GM12878 (cell line): ENCODE measurements at regions not wholly inside any gene's neighbourhood (a gene's known extent, or its start where the extent isn't known, plus 50 kb on each side); places are given as distances from the start of the nearest gene placed in this dataset.

Source experiments
- ATAC-seq: fragments of 200-7000 bp; cut with Tn5 transposase; 3 replicates; pipeline ENCODE4 v1.9.1; 2020; ENCODE audit warnings: mild to moderate bottlenecking, moderate library complexity
- BruUV-seq: library from RNA; stranded (reverse); fragments of 400-500 nt; replicated peaks from 2 replicates; lab custom pipeline; 2021; lab: Mats Ljungman, UMichigan
- CTCF ChIA-PET: fragments of 300-600 bp; sonication (Branson Sonifier 250); formaldehyde crosslinking; extraction: SDS; loops from one replicate; lab custom pipeline; 2021; ENCODE audit warnings: inconsistent platforms; lab: Yijun Ruan, JAX
- POLR2A ChIA-PET: fragments of 350-600 bp; formaldehyde crosslinking; extraction: SDS; loops from one replicate; lab custom pipeline; 2021; ENCODE audit warnings: inconsistent platforms; lab: Charles Lee
- RAD21 ChIA-PET: fragments of 300-600 bp; sonication (Branson Sonifier 250); formaldehyde crosslinking; loops from one replicate; lab custom pipeline; 2023; ENCODE audit warnings: antibody characterized with exemption; ENCODE audit not compliant: unreplicated experiment; lab: Charles Lee
- SMC1A ChIA-PET: fragments of 300-600 bp; sonication (Branson Sonifier 250); formaldehyde crosslinking; loops from one replicate; lab custom pipeline; 2023; ENCODE audit not compliant: unreplicated experiment, uncharacterized antibody; lab: Charles Lee
- DNase-seq: peaks from one replicate; pipeline ENCODE4 v3.0.0-alpha.2; 2011; ENCODE audit warnings: low read depth, low spot score
- FAIRE-seq: peaks from 3 replicates; lab custom pipeline; 2011; peaks lifted over from hg19 to GRCh38; lab: Jason Lieb, UNC
- H2AFZ ChIP-seq: 2 replicates; pipeline ENCODE4 v1.6.0; 2011; ENCODE audit warnings: low read depth, low read length, control low read depth; ENCODE audit not compliant: control insufficient read depth
- H3K27ac ChIP-seq: 2 replicates; pipeline ENCODE4 v1.5.1; 2011; ENCODE audit warnings: control low read depth; ENCODE audit not compliant: control insufficient read depth, insufficient read depth
- H3K27me3 ChIP-seq, 2 experiments: replicated peaks in 1 of 2; 2 replicates each; pipeline versions ENCODE4 v1.6.0 to v1.6.1; 2011; ENCODE audit warnings: low read length in 1 of 2; ENCODE audit not compliant: control insufficient read depth in 2 of 2, insufficient read depth in 2 of 2
- H3K36me3 ChIP-seq, 2 experiments: 2 replicates each; pipeline ENCODE4 v1.5.1; 2011; ENCODE audit warnings: low read length in 1 of 2; ENCODE audit not compliant: control insufficient read depth in 2 of 2, insufficient read depth in 2 of 2
- H3K4me1 ChIP-seq: 2 replicates; pipeline ENCODE4 v1.6.1; 2011; ENCODE audit warnings: mild to moderate bottlenecking, low read length, moderate library complexity, mixed read lengths; ENCODE audit not compliant: control insufficient read depth, insufficient read depth
- H3K4me2 ChIP-seq: 2 replicates; pipeline ENCODE4 v1.6.0; 2011; ENCODE audit warnings: control low read depth; ENCODE audit not compliant: control insufficient read depth, insufficient read depth
- H3K4me3 ChIP-seq: fragments of 200-600 bp; sonication (generic); 2 replicates; pipeline ENCODE4 v1.5.1; 2016
- H3K79me2 ChIP-seq: 2 replicates; pipeline ENCODE4 v1.6.0; 2011; ENCODE audit warnings: low read length; ENCODE audit not compliant: control insufficient read depth, insufficient read depth
- H3K9ac ChIP-seq: 2 replicates; pipeline ENCODE4 v1.8.0; 2011; ENCODE audit warnings: low read length, control low read depth, mixed read lengths; ENCODE audit not compliant: control insufficient read depth, insufficient read depth
- H3K9me3 ChIP-seq: replicated peaks from 3 replicates; pipeline ENCODE4 v1.5.1; 2011; ENCODE audit warnings: mild to moderate bottlenecking, low read length; ENCODE audit not compliant: control insufficient read depth, insufficient read depth
- H4K20me1 ChIP-seq: 2 replicates; pipeline ENCODE4 v1.6.0; 2011; ENCODE audit not compliant: control insufficient read depth, insufficient read depth
- CEBPZ ChIP-seq: fragments of 150-350 bp; IDR thresholded peaks from 2 replicates; pipeline ENCODE4 v1.6.1; 2016; ENCODE audit warnings: low read depth, low read length
- E2F8 ChIP-seq: fragments of 450-650 bp; IDR thresholded peaks from 2 replicates; pipeline ENCODE4 v1.6.1; 2018; ENCODE audit warnings: mild to moderate bottlenecking, low read depth, moderate library complexity; ENCODE audit not compliant: partially characterized antibody
- ETV6 ChIP-seq, 2 experiments: fragments of 450-650 bp in 1 of 2; IDR thresholded peaks in 1 of 2; conservative IDR thresholded peaks in 1 of 2; 2 replicates each; pipeline ENCODE4 v1.6.1; 2014; ENCODE audit warnings: antibody characterized with exemption in 1 of 2, borderline replicate concordance in 1 of 2, low read depth in 1 of 2, mild to moderate bottlenecking in 1 of 2, moderate library complexity in 1 of 2
- HDAC2 ChIP-seq: fragments of 200-600 bp; sonication (generic); IDR thresholded peaks from 2 replicates; pipeline ENCODE4 v1.6.1; 2017
- KDM1A ChIP-seq: fragments of 200-600 bp; sonication (generic); IDR thresholded peaks from 2 replicates; pipeline ENCODE4 v1.6.1; 2016; ENCODE audit warnings: borderline replicate concordance
- MTA2 ChIP-seq: fragments of 450-650 bp; IDR thresholded peaks from 2 replicates; pipeline ENCODE4 v1.6.1; 2016; ENCODE audit warnings: low read depth, mild to moderate bottlenecking, moderate library complexity
- MXI1 ChIP-seq: fragments of 150-350 bp; IDR thresholded peaks from 2 replicates; pipeline ENCODE4 v1.6.1; 2011; ENCODE audit warnings: low read depth, mild to moderate bottlenecking, inconsistent platforms, low read length, improper control_type of control experiment
- PAX5 ChIP-seq: IDR thresholded peaks from 2 replicates; pipeline ENCODE4 v1.6.1; 2011; ENCODE audit warnings: low read depth, low read length, borderline replicate concordance
- RBBP5 ChIP-seq: fragments of 200-600 bp; sonication (generic); conservative IDR thresholded peaks from 2 replicates; pipeline ENCODE4 v1.6.1; 2016
- RFX5 ChIP-seq: IDR thresholded peaks from 2 replicates; pipeline ENCODE4 v1.6.1; 2011; ENCODE audit warnings: low read depth, low read length, improper control_type of control experiment
- SREBF2 ChIP-seq: IDR thresholded peaks from 2 replicates; pipeline ENCODE4 v1.6.1; 2012; ENCODE audit warnings: mild to moderate bottlenecking, low read length
- STAT1 ChIP-seq: fragments of 450-650 bp; conservative IDR thresholded peaks from 2 replicates; pipeline ENCODE4 v1.6.1; 2014; ENCODE audit warnings: antibody characterized with exemption, mild to moderate bottlenecking
- TBL1XR1 ChIP-seq: IDR thresholded peaks from 2 replicates; pipeline ENCODE4 v1.6.1; 2012; ENCODE audit warnings: low read depth, low read length, improper control_type of control experiment
- ZNF274 ChIP-seq: IDR thresholded peaks from one replicate; pipeline ENCODE4 v1.8.0; 2011; ENCODE audit not compliant: insufficient read length, insufficient read depth
- WGBS: methylation state at CpG from one replicate; pipeline ENCODE4 v1.1.6; 2016; ENCODE audit warnings: low lambda C conversion rate; ENCODE audit not compliant: insufficient replicate concordance, insufficient coverage; ENCODE audit errors: missing lambda C conversion rate; 5-methylcytosine and 5-hydroxymethylcytosine counted together
- in situ Hi-C: fragments of 300-500 bp; cut with MboI; formaldehyde crosslinking; loops from 9 replicates; pipeline ENCODE4 v1.14.3; 2018; ENCODE audit warnings: mixed read lengths
- intact Hi-C: fragments of 100-400 bp; cut with micrococcal nuclease; formaldehyde crosslinking; loops from one replicate; pipeline ENCODE4 v1.14.2; 2022; ENCODE audit not compliant: unreplicated experiment
- TF ChIP-seq, protein P1 (sequence below): fragments of 450-650 bp; conservative IDR thresholded peaks from 2 replicates; pipeline ENCODE4 v1.6.1; 2017; ENCODE audit warnings: mild to moderate bottlenecking, moderate library complexity
- TF ChIP-seq, protein P2 (sequence below): fragments of 450-650 bp; IDR thresholded peaks from 2 replicates; pipeline ENCODE4 v1.6.1; 2016; ENCODE audit warnings: mild to moderate bottlenecking

GRCh38 chr4:35933901-35934300 lies 310.4 kb downstream of the ARAP2 start:
- no peaks in the 10 kb centered on the region for H3K9me3 ChIP-seq
- SMC1A ChIA-PET, result interaction anchor here (0.7 to 3.3 kb wide), 20 partner anchors 9 to 997 kb away, joined by 3 to 17 read pairs (median 4); no protein-coding TSS in a partner anchor
- no TSS peak for BruUV-seq
- ATAC-seq (no peak; the same call in 1 of the 3 replicates), DNase-seq (no peak), FAIRE-seq (no peak)
- H3K4me3 ChIP-seq, result no peak overlapping the region
- WGBS, result 29% methylated on average over 3 of the region's 3 CpGs
- intact Hi-C loops (loop anchor here (1.0 to 2.0 kb wide), 3 partner anchors 209 to 527 kb away; no protein-coding TSS in a partner anchor), in situ Hi-C loops (no loop called here)
- H3K4me1 ChIP-seq, result no peaks in the 10 kb centered on the region
- no peak overlapping the region for H3K9ac ChIP-seq
- no peaks in the 10 kb centered on the region for H3K79me2 ChIP-seq
- H4K20me1 ChIP-seq, result no peaks in the 10 kb centered on the region
- no peaks in the 10 kb centered on the region for H3K27me3 ChIP-seq
- RAD21 ChIA-PET, result interaction anchor here (0.8 to 2.2 kb wide), 9 partner anchors 10 to 526 kb away, joined by 3 to 15 read pairs (median 4); no protein-coding TSS in a partner anchor
- H3K36me3 ChIP-seq, result no peaks in the 10 kb centered on the region
- POLR2A ChIA-PET, result no interaction called here
- H2AFZ ChIP-seq, result no peak overlapping the region
- no peak overlapping the region for H3K27ac ChIP-seq
- H3K4me2 ChIP-seq, result no peak overlapping the region
- CTCF ChIA-PET, result interaction anchor here (0.6 to 2.2 kb wide), 26 partner anchors 8 to 858 kb away, joined by 3 to 13 read pairs (median 4); no protein-coding TSS in a partner anchor
- no peak for TF ChIP-seq RFX5
- no peak for TF ChIP-seq CEBPZ
- TF ChIP-seq RBBP5, result no peak
- TF ChIP-seq ZNF274, result no peak
- no peak for TF ChIP-seq MXI1
- no peak for TF ChIP-seq ETV6 (conservative IDR thresholded peaks at IDR 0.05 in 1 of 2, IDR thresholded peaks at IDR 0.05 in 1 of 2; ENCODE audit: borderline replicate concordance in 1 of 2, low read depth in 1 of 2)
- TF ChIP-seq, protein P1, sequence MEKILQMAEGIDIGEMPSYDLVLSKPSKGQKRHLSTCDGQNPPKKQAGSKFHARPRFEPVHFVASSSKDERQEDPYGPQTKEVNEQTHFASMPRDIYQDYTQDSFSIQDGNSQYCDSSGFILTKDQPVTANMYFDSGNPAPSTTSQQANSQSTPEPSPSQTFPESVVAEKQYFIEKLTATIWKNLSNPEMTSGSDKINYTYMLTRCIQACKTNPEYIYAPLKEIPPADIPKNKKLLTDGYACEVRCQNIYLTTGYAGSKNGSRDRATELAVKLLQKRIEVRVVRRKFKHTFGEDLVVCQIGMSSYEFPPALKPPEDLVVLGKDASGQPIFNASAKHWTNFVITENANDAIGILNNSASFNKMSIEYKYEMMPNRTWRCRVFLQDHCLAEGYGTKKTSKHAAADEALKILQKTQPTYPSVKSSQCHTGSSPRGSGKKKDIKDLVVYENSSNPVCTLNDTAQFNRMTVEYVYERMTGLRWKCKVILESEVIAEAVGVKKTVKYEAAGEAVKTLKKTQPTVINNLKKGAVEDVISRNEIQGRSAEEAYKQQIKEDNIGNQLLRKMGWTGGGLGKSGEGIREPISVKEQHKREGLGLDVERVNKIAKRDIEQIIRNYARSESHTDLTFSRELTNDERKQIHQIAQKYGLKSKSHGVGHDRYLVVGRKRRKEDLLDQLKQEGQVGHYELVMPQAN, result no peak
- no peak for TF ChIP-seq MTA2
- TF ChIP-seq STAT1, result no peak
- no peak for TF ChIP-seq SREBF2
- TF ChIP-seq TBL1XR1, result no peak
- TF ChIP-seq, protein P2, sequence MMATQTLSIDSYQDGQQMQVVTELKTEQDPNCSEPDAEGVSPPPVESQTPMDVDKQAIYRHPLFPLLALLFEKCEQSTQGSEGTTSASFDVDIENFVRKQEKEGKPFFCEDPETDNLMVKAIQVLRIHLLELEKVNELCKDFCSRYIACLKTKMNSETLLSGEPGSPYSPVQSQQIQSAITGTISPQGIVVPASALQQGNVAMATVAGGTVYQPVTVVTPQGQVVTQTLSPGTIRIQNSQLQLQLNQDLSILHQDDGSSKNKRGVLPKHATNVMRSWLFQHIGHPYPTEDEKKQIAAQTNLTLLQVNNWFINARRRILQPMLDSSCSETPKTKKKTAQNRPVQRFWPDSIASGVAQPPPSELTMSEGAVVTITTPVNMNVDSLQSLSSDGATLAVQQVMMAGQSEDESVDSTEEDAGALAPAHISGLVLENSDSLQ, result no peak
- no peak for TF ChIP-seq E2F8
- no peak for TF ChIP-seq HDAC2
- TF ChIP-seq PAX5, result no peak
- TF ChIP-seq KDM1A, result no peak
